ENCODE measurements at regions not wholly inside any gene's neighbourhood (a gene's known extent, or its start where the extent isn't known, plus 50 kb on each side); places are given as distances from the start of the nearest gene placed in this dataset.
"Not testable (repeated sequence)": the region's sequence is repeated elsewhere in the genome, so short reads cannot be mapped to it uniquely, and the experiment has no call there.

DNA sequence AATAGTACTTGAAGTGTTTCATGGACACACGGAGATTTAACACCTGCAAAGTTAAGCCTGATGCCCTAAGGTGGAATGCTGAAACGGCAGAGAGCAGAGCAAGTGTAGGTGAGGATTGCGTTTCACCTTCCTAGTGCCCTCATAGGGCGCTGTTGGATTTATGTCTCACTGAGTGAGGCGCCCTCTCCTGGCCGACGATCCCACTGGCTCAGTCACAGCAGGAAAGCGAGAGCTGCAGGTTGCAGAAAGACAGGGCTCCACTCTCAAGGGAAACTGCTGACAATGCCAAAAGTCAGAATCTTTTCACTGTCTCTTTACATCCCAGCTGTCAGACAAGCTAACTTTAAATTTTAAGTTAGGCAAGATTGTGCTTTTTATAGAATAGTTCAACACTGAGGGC is 127.6 kb downstream of the POTEC start:
- 0 to 7% (median 1%) methylated on average over 7 to 8 of the region's 8 CpGs for WGBS, 3 donors
- H3K4me1 ChIP-seq; intact Hi-C loops (cut with DNase I); H3K27ac ChIP-seq; H3K9me3 ChIP-seq; DNase-seq; H3K36me3 ChIP-seq (ENCODE audit: insufficient read depth in 1 of 2, low read depth in 1 of 2); H3K27me3 ChIP-seq (ENCODE audit: insufficient read depth in 3 of 3, low read length in 2 of 3); ATAC-seq; H3K4me3 ChIP-seq: not testable (repeated sequence)
- TF ChIP-seq, protein P1, sequence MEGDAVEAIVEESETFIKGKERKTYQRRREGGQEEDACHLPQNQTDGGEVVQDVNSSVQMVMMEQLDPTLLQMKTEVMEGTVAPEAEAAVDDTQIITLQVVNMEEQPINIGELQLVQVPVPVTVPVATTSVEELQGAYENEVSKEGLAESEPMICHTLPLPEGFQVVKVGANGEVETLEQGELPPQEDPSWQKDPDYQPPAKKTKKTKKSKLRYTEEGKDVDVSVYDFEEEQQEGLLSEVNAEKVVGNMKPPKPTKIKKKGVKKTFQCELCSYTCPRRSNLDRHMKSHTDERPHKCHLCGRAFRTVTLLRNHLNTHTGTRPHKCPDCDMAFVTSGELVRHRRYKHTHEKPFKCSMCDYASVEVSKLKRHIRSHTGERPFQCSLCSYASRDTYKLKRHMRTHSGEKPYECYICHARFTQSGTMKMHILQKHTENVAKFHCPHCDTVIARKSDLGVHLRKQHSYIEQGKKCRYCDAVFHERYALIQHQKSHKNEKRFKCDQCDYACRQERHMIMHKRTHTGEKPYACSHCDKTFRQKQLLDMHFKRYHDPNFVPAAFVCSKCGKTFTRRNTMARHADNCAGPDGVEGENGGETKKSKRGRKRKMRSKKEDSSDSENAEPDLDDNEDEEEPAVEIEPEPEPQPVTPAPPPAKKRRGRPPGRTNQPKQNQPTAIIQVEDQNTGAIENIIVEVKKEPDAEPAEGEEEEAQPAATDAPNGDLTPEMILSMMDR (IDR thresholded peaks at IDR 0.05), result peak; percentile 28

DNA sequence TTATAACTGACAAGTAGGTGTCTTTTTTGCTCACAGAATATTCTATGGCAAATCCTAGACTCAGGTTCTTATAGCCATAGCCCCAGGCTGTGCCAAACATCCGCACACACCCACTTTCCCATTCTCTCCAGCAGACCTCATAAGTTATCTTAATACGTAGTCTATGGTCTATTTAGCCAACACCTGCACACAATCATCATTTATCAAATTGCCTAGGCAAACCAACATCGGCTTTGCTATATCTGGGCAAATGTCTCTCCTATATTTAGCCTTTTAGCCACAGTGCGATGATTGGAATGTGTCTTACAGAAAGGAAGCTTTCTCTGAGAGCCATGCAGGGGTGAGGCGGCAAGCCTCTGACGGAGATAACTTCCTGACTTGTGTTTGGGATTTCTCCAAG is 128.0 kb downstream of the POTEC start:
- intact Hi-C loops (cut with DNase I); H3K36me3 ChIP-seq (ENCODE audit: insufficient read depth in 1 of 2, low read depth in 1 of 2); H3K4me3 ChIP-seq; DNase-seq; H3K9me3 ChIP-seq; ATAC-seq; H3K27me3 ChIP-seq (ENCODE audit: insufficient read depth in 3 of 3, low read length in 2 of 3); H3K4me1 ChIP-seq; H3K27ac ChIP-seq: not testable (repeated sequence)
- 38 to 67% (median 49%) methylated on average over 4 to 6 of the region's 6 CpGs for WGBS, 3 donors

DNA sequence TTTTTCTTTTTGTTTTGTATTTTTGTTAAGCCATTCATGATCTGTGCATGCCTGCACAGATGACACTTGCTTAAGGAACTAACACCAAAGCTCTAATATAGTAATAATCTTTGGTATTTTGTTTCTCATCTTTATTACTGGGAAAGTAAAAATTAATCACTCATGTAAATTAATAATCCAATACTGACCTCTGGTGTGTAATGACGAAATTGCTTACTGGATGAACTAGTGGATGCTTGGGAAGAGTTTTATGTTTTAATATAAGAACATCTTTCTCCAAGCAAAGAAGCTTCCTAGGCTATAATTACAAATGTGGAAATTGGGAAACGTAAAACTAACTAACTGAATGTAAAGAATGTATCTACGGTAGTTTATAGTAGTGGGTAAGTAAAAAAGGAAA is 147.9 kb downstream of the POTEC start:
- ATAC-seq; H3K27me3 ChIP-seq (ENCODE audit: insufficient read depth in 3 of 3, low read length in 2 of 3); H3K9me3 ChIP-seq; DNase-seq; H3K4me1 ChIP-seq; H3K4me3 ChIP-seq; H3K36me3 ChIP-seq (ENCODE audit: insufficient read depth in 1 of 2, low read depth in 1 of 2); H3K27ac ChIP-seq: not testable (repeated sequence)
- intact Hi-C loops (cut with DNase I), result loop anchor here in 1 of 2 donors (5.0 kb wide), 1 partner anchor 573 kb away; the partner anchor contains the start of gene MC5R
- 15 to 58% (median 32%) methylated on average over 1 to 3 of the region's 3 CpGs for WGBS, 3 donors
- TF ChIP-seq, protein P1 (IDR thresholded peaks at IDR 0.05), result peak; percentile 43

DNA sequence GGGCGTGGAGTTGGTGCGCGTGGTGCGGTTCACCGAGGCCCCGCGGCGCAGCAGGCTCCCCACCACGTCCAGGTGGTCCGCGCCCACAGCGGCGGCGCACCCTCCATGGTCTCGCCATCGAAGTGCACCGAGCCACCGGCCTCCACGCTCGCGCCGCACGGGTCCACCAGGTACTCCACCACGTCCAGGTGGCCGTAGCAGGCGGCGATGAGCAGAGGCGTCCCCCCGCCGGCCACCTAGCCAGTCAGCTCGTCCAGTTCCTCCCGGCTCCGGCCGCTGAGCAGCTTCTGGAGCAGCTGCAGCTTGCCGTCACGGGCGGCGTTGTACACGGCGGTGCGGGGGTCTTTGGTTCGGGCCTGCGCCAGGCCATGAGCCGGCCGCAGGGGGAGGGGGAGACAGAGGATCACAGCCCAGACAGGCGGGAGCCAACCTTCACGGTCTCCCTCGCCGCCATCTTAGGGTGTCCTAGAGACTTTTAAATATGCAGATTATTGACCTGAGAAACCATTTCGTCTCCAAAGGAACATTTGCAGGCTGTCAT is 149.8 kb downstream of the POTEC start:
- H3K27me3 ChIP-seq (ENCODE audit: insufficient read depth in 3 of 3, low read length in 2 of 3); ATAC-seq; DNase-seq; H3K27ac ChIP-seq; H3K36me3 ChIP-seq (ENCODE audit: insufficient read depth in 1 of 2, low read depth in 1 of 2); H3K4me1 ChIP-seq; intact Hi-C loops (cut with DNase I); H3K4me3 ChIP-seq; H3K9me3 ChIP-seq: not testable (repeated sequence)
- WGBS, 3 donors, result 89 to 93% (median 92%) methylated on average over 37 to 50 of the region's 50 CpGs

DNA sequence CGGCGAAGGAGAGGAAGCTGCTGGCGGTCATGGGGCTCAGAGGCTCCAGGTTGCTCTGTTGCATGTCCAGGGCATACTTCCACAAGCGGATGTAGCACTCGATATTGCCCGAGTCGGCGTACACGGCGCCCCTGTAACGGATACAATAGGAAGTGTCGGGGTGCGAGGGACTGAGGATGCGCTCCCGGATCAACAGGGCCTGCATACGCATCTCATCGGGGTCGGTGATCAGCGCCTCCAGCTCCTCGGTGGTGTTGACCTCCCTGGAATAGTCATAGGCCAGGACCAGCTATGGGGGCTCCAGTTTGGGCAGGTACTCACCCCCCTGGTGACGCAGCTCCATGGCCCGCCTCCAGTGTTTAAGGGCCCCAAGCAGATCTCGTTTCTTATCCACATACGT is 150.8 kb downstream of the POTEC start:
- DNase-seq; intact Hi-C loops (cut with DNase I); H3K27me3 ChIP-seq (ENCODE audit: insufficient read depth in 3 of 3, low read length in 2 of 3); H3K4me1 ChIP-seq; ATAC-seq; H3K4me3 ChIP-seq; H3K9me3 ChIP-seq; H3K27ac ChIP-seq; H3K36me3 ChIP-seq (ENCODE audit: insufficient read depth in 1 of 2, low read depth in 1 of 2): not testable (repeated sequence)
- WGBS, 3 donors, result 95 to 98% (median 97%) methylated on average over 24 of the region's 24 CpGs

DNA sequence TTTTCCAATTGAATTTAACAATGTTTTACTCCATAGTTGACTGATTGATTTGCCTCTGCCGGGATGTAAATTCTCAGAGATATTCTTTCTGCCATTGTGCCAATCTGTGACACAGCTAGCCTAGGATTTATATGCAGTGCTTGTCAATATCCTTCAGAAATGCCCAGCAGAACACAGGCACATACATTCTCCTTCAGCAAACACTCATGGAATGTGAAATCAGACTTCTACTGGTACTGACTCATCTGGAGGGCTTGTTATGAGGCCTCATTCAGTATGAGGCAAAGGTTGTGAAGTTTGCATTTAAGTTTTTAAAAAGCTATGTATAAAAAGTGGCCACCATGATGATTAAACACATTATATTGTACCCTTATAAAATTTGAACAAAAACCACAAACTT is 158.4 kb downstream of the POTEC start:
- ATAC-seq; H3K27ac ChIP-seq; intact Hi-C loops (cut with DNase I); H3K4me3 ChIP-seq; H3K36me3 ChIP-seq (ENCODE audit: insufficient read depth in 1 of 2, low read depth in 1 of 2); H3K27me3 ChIP-seq (ENCODE audit: insufficient read depth in 3 of 3, low read length in 2 of 3); H3K9me3 ChIP-seq; H3K4me1 ChIP-seq; DNase-seq: not testable (repeated sequence)
- 90 to 100% (median 95%) methylated on average over 1 of the region's 1 CpG for WGBS, 3 donors

DNA sequence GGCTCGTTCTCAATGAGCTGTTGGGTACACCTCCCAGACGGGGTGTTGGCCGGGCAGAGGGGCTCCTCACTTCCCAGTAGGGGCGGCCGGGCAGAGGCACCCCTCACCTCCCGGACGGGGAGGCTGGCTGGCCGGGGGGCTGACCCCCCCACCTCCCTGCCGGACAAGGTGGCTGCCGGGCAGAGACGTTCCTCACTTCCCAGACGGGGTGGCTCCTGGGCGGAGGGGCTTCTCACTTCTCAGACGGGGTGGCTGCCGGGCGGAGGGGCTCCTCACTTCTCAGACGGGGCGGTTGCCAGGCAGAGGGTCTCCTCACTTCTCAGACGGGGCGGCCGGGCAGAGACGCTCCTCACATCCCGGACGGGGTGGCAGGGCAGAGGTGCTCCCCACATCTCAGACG is 160.7 kb downstream of the POTEC start:
- H3K4me1 ChIP-seq; H3K4me3 ChIP-seq; H3K36me3 ChIP-seq (ENCODE audit: insufficient read depth in 1 of 2, low read depth in 1 of 2); intact Hi-C loops (cut with DNase I); H3K27ac ChIP-seq; H3K27me3 ChIP-seq (ENCODE audit: insufficient read depth in 3 of 3, low read length in 2 of 3); H3K9me3 ChIP-seq; ATAC-seq: not testable (repeated sequence)
- peak in 1 of 2 donors; percentile 24 for DNase-seq
- WGBS, 3 donors, result 86 to 89% (median 87%) methylated on average over 15 to 24 of the region's 25 CpGs

DNA sequence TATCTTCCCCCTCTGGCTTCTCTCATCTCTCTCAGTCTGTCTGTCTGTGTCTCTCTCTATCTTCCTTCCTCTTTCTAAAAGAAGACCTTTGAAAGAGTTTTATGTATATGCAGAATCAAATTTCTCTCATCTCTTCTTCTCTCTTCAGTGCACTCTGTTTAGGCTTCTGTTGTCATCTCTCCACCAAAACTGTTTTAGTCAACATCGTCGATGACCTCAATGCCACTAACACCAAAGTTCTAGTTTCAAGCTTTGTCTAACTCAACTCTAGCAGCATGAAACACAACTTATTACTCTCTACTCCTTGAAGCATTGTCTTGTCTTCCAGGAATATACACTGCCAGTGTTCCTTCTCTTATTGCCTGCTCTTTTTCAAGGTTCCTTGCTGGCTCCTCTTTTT is 163.9 kb downstream of the POTEC start:
- H3K9me3 ChIP-seq; ATAC-seq; intact Hi-C loops (cut with DNase I); DNase-seq; H3K4me3 ChIP-seq; H3K4me1 ChIP-seq; H3K36me3 ChIP-seq (ENCODE audit: insufficient read depth in 1 of 2, low read depth in 1 of 2); H3K27ac ChIP-seq; H3K27me3 ChIP-seq (ENCODE audit: insufficient read depth in 3 of 3, low read length in 2 of 3): not testable (repeated sequence)
- 91 to 98% (median 93%) methylated on average over 2 of the region's 2 CpGs for WGBS, 3 donors

DNA sequence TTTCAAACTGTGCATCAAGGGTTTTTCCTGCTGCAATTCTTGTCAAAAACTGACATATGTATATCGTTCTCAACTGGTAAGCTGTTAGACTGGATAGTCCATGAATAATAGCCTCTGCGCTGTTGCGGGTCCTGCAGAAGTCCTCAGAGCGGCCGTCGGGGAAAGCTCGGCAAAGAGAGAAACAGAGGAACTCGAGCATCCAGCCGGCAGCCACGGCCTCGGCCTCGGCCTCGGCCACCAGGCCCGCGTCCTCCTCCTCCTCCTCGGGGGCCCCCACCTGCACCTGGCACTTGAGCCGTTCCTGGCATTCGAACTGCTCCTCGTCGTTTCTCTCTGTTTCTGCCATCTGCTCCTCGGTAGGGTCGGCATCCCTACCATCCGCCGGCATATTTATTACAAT is 165.0 kb downstream of the POTEC start:
- H3K27ac ChIP-seq; H3K4me3 ChIP-seq; ATAC-seq; H3K4me1 ChIP-seq; H3K27me3 ChIP-seq (ENCODE audit: insufficient read depth in 3 of 3, low read length in 2 of 3); H3K9me3 ChIP-seq; DNase-seq; intact Hi-C loops (cut with DNase I); H3K36me3 ChIP-seq (ENCODE audit: insufficient read depth in 1 of 2, low read depth in 1 of 2): not testable (repeated sequence)
- 86 to 89% (median 87%) methylated on average over 20 to 24 of the region's 24 CpGs for WGBS, 3 donors

DNA sequence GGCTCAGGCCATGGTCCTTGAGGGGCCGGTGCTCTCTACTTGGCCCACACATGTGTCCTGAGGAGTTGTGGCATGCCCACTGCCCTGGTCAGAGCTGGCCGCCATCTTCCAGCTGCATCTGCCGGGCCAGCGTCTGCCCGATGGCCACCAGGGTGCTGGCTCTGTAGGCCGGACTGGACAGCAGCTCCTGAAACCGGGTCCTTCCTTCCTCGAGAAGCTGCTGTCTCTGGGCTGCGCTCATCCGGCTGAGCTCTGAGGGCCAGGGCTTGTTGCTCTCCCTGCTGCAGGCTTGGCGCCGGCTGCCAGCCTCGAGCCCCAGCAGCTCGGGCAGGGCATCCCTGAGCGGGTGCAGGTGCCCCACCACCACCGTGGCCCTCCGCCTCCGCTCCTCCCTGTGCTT is 182.1 kb downstream of the POTEC start:
- DNase-seq; H3K27ac ChIP-seq; H3K36me3 ChIP-seq (ENCODE audit: insufficient read depth in 1 of 2, low read depth in 1 of 2); H3K4me1 ChIP-seq; intact Hi-C loops (cut with DNase I); H3K4me3 ChIP-seq; H3K27me3 ChIP-seq (ENCODE audit: insufficient read depth in 3 of 3, low read length in 2 of 3); H3K9me3 ChIP-seq; ATAC-seq: not testable (repeated sequence)
- WGBS, 3 donors, result 86 to 94% (median 87%) methylated on average over 17 to 18 of the region's 18 CpGs
